ENCODE measurements at regions not wholly inside any gene's neighbourhood (a gene's known extent, or its start where the extent isn't known, plus 50 kb on each side); places are given as distances from the start of the nearest gene placed in this dataset.

DNA sequence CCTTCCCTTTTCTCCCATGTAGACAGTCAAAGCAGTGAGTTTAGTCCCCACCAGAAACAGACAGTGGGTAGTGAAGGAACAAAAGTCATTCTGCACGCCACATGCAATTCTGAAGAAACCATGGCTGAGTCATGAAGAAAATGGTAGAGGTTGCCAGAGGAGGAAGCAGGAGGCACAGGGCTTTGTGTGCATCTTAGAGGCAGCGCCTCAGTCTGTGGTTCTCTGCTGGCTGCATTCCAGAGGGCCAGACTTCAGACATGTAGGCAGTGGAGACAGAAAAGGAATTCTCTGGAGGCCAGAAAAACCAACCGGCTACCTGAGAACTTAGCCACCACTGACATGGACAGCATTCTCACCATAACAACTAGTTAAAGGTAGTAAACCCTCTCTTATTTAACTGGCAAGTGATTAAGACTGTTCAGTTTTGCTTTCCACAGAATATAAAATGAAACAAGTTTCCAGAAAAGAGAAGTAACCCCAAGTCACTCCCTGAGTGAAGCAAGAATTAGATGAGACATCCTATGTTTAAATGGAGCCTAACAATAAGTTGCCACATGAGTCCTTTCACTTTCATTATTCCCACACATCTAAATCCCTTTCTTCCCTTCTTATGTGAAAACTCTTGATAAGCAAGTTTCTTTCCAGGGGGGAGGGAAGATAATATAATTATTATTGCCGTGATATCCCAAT lies 556.1 kb downstream of the SOX6 start:
- WGBS (ENCODE audit: extremely low coverage, insufficient coverage, low lambda C conversion rate): no CpG with 5 or more reads among the region's 4 CpGs
- DNase-seq: peak; percentile 16
- Histone ChIP-seq H2BK5ac (ENCODE audit: low read length) (no peak overlapping the region), H2BK120ac (ENCODE audit: low read depth, low read length) (no peak overlapping the region), H3K79me1 (ENCODE audit: low read length) (no peaks in the 10 kb centered on the region), H3K27ac (ENCODE audit: low read depth, low read length) (no peak overlapping the region), H2BK15ac (replicated peaks; ENCODE audit: low read depth) (no peak overlapping the region), H4K8ac (ENCODE audit: low read depth, low read length) (no peak overlapping the region), H4K5ac (ENCODE audit: low read length) (no peak overlapping the region), H3K4ac (ENCODE audit: low read depth, low read length) (no peak overlapping the region), H3K23ac (ENCODE audit: low read length) (no peak overlapping the region), H3K36me3 (ENCODE audit: control insufficient read depth, insufficient read depth, low read length) (no peaks in the 10 kb centered on the region), H3K4me2 (ENCODE audit: low read length) (no peak overlapping the region), H3K56ac (ENCODE audit: low read length) (no peak overlapping the region), H3K4me3 (ENCODE audit: low read length) (no peak overlapping the region), H3K18ac (ENCODE audit: low read length) (no peak overlapping the region), H2AK5ac (ENCODE audit: low read length) (no peak overlapping the region), H3K4me1 (ENCODE audit: control insufficient read depth, low read depth, low read length) (no peaks in the 10 kb centered on the region), H3K27me3 (ENCODE audit: insufficient read depth, low read length, poor library complexity) (no peaks in the 10 kb centered on the region), H3K9ac (ENCODE audit: low read length) (no peak overlapping the region), H3K79me2 (ENCODE audit: control insufficient read depth, insufficient read depth, low read length) (no peaks in the 10 kb centered on the region)

DNA sequence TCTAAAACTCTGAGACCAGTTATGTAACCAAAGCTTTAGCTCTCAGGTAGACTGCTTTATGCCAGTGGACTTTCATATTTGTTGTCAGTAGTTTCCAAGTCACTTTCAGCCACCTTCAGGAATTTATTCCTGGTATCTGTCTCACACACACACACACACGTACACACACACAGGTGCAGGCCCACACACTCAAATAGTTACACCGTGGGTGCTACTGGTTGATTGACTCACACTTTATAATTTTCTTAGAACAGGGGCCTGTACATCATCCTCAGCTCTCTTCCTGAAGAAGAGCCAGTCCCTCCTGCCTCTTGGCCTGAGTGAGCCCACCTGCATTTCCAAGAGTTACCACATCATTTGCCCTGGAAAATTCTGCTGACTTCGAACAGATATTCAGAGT lies 555.2 kb downstream of the SOX6 start:
- no peak overlapping the region for H4K5ac ChIP-seq (ENCODE audit: low read length)
- no peak for DNase-seq
- H2BK120ac ChIP-seq (ENCODE audit: low read depth, low read length): no peak overlapping the region
- no peak overlapping the region for H3K9ac ChIP-seq (ENCODE audit: low read length)
- no peak overlapping the region for H4K8ac ChIP-seq (ENCODE audit: low read depth, low read length)
- H3K27ac ChIP-seq (ENCODE audit: low read depth, low read length): no peak overlapping the region
- no peak overlapping the region for H2BK5ac ChIP-seq (ENCODE audit: low read length)
- H3K79me2 ChIP-seq (ENCODE audit: control insufficient read depth, insufficient read depth, low read length): no peaks in the 10 kb centered on the region
- no peak overlapping the region for H3K4ac ChIP-seq (ENCODE audit: low read depth, low read length)
- H2AK5ac ChIP-seq (ENCODE audit: low read length): no peak overlapping the region
- H3K18ac ChIP-seq (ENCODE audit: low read length): peak overlapping the region; percentile 12
- no CpG with 5 or more reads among the region's 3 CpGs for WGBS (ENCODE audit: extremely low coverage, insufficient coverage, low lambda C conversion rate)
- H3K4me2 ChIP-seq (ENCODE audit: low read length): no peak overlapping the region
- no peaks in the 10 kb centered on the region for H3K36me3 ChIP-seq (ENCODE audit: control insufficient read depth, insufficient read depth, low read length)
- no peak overlapping the region for H3K56ac ChIP-seq (ENCODE audit: low read length)
- H2BK15ac ChIP-seq (replicated peaks; ENCODE audit: low read depth): no peak overlapping the region
- no peaks in the 10 kb centered on the region for H3K27me3 ChIP-seq (ENCODE audit: insufficient read depth, low read length, poor library complexity)
- no peak overlapping the region for H3K4me3 ChIP-seq (ENCODE audit: low read length)
- no peak overlapping the region for H3K23ac ChIP-seq (ENCODE audit: low read length)
- no peaks in the 10 kb centered on the region for H3K79me1 ChIP-seq (ENCODE audit: low read length)
- no peaks in the 10 kb centered on the region for H3K4me1 ChIP-seq (ENCODE audit: control insufficient read depth, low read depth, low read length)

DNA sequence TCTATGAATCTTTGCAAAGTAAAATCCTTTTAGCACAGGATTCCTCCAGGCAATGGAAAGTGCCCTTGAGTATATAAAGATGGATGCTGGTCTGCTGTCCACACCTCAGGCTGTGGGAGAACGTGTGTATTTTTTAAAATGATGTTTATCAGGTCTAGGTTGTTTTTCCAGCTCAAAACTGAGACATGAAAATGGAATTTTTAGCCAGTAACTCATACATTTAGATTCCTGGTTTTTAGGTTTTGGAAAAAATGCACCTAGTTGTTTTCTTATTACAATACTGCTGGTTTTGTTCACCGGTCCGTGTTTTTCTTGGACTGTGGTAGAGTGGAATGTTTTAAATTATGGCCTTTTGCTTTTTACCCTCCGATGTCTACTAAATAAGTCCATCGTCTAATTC lies 554.7 kb downstream of the SOX6 start:
- Histone ChIP-seq H2BK15ac (replicated peaks; ENCODE audit: low read depth) (no peak overlapping the region), H2BK5ac (ENCODE audit: low read length) (no peak overlapping the region), H3K4ac (ENCODE audit: low read depth, low read length) (no peak overlapping the region), H3K4me1 (ENCODE audit: control insufficient read depth, low read depth, low read length) (no peaks in the 10 kb centered on the region), H3K18ac (ENCODE audit: low read length) (no peak overlapping the region), H3K4me2 (ENCODE audit: low read length) (no peak overlapping the region), H3K9ac (ENCODE audit: low read length) (no peak overlapping the region), H3K56ac (ENCODE audit: low read length) (no peak overlapping the region), H3K79me1 (ENCODE audit: low read length) (no peaks in the 10 kb centered on the region), H2BK120ac (ENCODE audit: low read depth, low read length) (no peak overlapping the region), H2AK5ac (ENCODE audit: low read length) (no peak overlapping the region), H3K23ac (ENCODE audit: low read length) (no peak overlapping the region), H3K27ac (ENCODE audit: low read depth, low read length) (no peak overlapping the region), H3K4me3 (ENCODE audit: low read length) (no peak overlapping the region), H3K27me3 (ENCODE audit: insufficient read depth, low read length, poor library complexity) (no peaks in the 10 kb centered on the region), H3K79me2 (ENCODE audit: control insufficient read depth, insufficient read depth, low read length) (no peaks in the 10 kb centered on the region), H3K36me3 (ENCODE audit: control insufficient read depth, insufficient read depth, low read length) (no peaks in the 10 kb centered on the region), H4K8ac (ENCODE audit: low read depth, low read length) (no peak overlapping the region), H4K5ac (ENCODE audit: low read length) (no peak overlapping the region)
- DNase-seq: no peak
- WGBS (ENCODE audit: extremely low coverage, insufficient coverage, low lambda C conversion rate): no CpG with 5 or more reads among the region's 5 CpGs

DNA sequence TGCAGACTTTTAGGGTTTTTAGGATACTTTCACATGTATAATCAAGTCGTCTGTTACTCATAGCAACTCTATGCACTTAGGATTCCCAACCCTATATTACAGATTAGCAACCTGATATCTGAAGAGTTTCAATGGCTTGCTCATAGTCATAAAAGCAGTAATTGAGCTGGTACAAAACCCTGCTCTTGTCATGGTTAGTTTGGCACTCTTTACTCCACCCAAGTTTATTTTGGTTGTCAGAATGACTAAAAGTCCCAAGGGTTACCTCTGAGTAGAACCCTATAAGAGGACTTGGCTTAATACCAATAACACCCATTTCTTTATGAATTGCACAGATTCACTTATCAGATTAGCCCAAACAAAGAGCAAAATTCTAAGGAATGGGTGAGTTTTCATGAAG lies 550.6 kb downstream of the SOX6 start:
- no peak overlapping the region for H4K5ac ChIP-seq (ENCODE audit: low read length)
- H4K8ac ChIP-seq (ENCODE audit: low read depth, low read length): no peak overlapping the region

DNA sequence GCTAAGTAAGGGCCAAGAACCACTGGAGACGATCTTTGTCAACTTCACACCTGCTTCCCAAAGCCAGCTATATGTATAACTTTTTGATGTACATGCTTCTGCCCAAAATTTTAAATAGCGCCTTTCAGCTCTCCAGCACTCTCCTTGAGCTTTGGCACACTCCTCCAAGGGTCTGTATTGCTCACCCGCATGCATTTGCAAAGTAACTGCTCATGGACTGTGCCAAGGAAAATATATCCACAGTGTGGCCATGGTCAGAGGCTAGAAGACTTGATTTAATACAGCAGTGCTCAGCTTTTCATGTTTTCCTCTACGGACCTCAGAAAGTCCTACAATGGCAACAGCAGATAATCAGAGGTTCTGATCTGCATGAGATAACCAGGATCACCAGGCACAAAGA lies 550.1 kb downstream of the SOX6 start:
- H2BK15ac ChIP-seq (replicated peaks; ENCODE audit: low read depth): no peak overlapping the region
- H4K5ac ChIP-seq (ENCODE audit: low read length): no peak overlapping the region
- no CpG with 5 or more reads among the region's 4 CpGs for WGBS (ENCODE audit: extremely low coverage, insufficient coverage, low lambda C conversion rate)
- peak overlapping the region; percentile 25 for H3K18ac ChIP-seq (ENCODE audit: low read length)
- H3K4ac ChIP-seq (ENCODE audit: low read depth, low read length): no peak overlapping the region
- no peaks in the 10 kb centered on the region for H3K79me2 ChIP-seq (ENCODE audit: control insufficient read depth, insufficient read depth, low read length)
- H3K27ac ChIP-seq (ENCODE audit: low read depth, low read length): no peak overlapping the region
- H4K8ac ChIP-seq (ENCODE audit: low read depth, low read length): no peak overlapping the region
- H3K36me3 ChIP-seq (ENCODE audit: control insufficient read depth, insufficient read depth, low read length): no peaks in the 10 kb centered on the region
- H3K56ac ChIP-seq (ENCODE audit: low read length): no peak overlapping the region
- no peak overlapping the region for H3K23ac ChIP-seq (ENCODE audit: low read length)
- no peaks in the 10 kb centered on the region for H3K79me1 ChIP-seq (ENCODE audit: low read length)
- no peak overlapping the region for H3K9ac ChIP-seq (ENCODE audit: low read length)
- DNase-seq: no peak
- H2BK5ac ChIP-seq (ENCODE audit: low read length): no peak overlapping the region
- H2BK120ac ChIP-seq (ENCODE audit: low read depth, low read length): no peak overlapping the region
- H3K4me2 ChIP-seq (ENCODE audit: low read length): no peak overlapping the region
- H2AK5ac ChIP-seq (ENCODE audit: low read length): no peak overlapping the region
- H3K4me1 ChIP-seq (ENCODE audit: control insufficient read depth, low read depth, low read length): peaks cover 6% of the 10 kb centered on the region
- no peaks in the 10 kb centered on the region for H3K27me3 ChIP-seq (ENCODE audit: insufficient read depth, low read length, poor library complexity)
- no peak overlapping the region for H3K4me3 ChIP-seq (ENCODE audit: low read length)

More for the DNA sequence above, 550.6 kb downstream of the SOX6 start:
- no peaks in the 10 kb centered on the region for H3K79me2 ChIP-seq (ENCODE audit: control insufficient read depth, insufficient read depth, low read length)
- H3K18ac ChIP-seq (ENCODE audit: low read length): no peak overlapping the region
- H2AK5ac ChIP-seq (ENCODE audit: low read length): no peak overlapping the region
- H3K4me2 ChIP-seq (ENCODE audit: low read length): no peak overlapping the region
- peaks cover 6% of the 10 kb centered on the region for H3K4me1 ChIP-seq (ENCODE audit: control insufficient read depth, low read depth, low read length)
- H3K9ac ChIP-seq (ENCODE audit: low read length): no peak overlapping the region
- H3K4ac ChIP-seq (ENCODE audit: low read depth, low read length): no peak overlapping the region
- H3K56ac ChIP-seq (ENCODE audit: low read length): no peak overlapping the region
- DNase-seq: no peak
- H2BK5ac ChIP-seq (ENCODE audit: low read length): no peak overlapping the region
- no peak overlapping the region for H2BK15ac ChIP-seq (replicated peaks; ENCODE audit: low read depth)
- no peaks in the 10 kb centered on the region for H3K36me3 ChIP-seq (ENCODE audit: control insufficient read depth, insufficient read depth, low read length)
- H3K4me3 ChIP-seq (ENCODE audit: low read length): no peak overlapping the region
- no peaks in the 10 kb centered on the region for H3K27me3 ChIP-seq (ENCODE audit: insufficient read depth, low read length, poor library complexity)
- H3K27ac ChIP-seq (ENCODE audit: low read depth, low read length): no peak overlapping the region
- no peak overlapping the region for H3K23ac ChIP-seq (ENCODE audit: low read length)
- H2BK120ac ChIP-seq (ENCODE audit: low read depth, low read length): no peak overlapping the region
- H3K79me1 ChIP-seq (ENCODE audit: low read length): no peaks in the 10 kb centered on the region
- WGBS (ENCODE audit: extremely low coverage, insufficient coverage, low lambda C conversion rate): no CpG with 5 or more reads among the region's 1 CpG

DNA sequence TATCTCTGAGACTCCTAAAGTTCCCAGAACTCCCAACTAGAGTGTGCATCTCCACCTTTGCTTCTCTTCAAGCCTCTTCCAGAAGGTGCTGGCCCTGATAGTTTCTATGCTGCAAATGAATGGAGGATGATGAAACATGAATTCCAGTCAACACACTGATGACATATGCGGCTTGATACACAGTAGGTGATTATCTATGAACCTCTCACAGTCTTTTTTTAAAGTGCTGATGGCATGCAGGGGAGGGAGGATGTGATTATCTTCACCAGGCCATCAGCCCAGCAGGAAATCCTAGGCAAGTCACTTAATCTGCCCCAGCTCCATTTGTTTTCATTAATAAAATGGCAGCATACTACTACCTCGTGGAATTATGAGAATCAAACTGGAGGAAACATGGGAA lies 548.5 kb downstream of the SOX6 start:
- H2BK5ac ChIP-seq (ENCODE audit: low read length): no peak overlapping the region
- no peak overlapping the region for H3K4me3 ChIP-seq (ENCODE audit: low read length)
- no peak overlapping the region for H4K5ac ChIP-seq (ENCODE audit: low read length)
- H3K9ac ChIP-seq (ENCODE audit: low read length): no peak overlapping the region
- H3K4me1 ChIP-seq (ENCODE audit: control insufficient read depth, low read depth, low read length): peaks cover 6% of the 10 kb centered on the region
- no peaks in the 10 kb centered on the region for H3K27me3 ChIP-seq (ENCODE audit: insufficient read depth, low read length, poor library complexity)
- no peak overlapping the region for H3K18ac ChIP-seq (ENCODE audit: low read length)
- H2BK120ac ChIP-seq (ENCODE audit: low read depth, low read length): no peak overlapping the region
- H3K79me1 ChIP-seq (ENCODE audit: low read length): no peaks in the 10 kb centered on the region
- no peak overlapping the region for H2AK5ac ChIP-seq (ENCODE audit: low read length)
- H3K23ac ChIP-seq (ENCODE audit: low read length): no peak overlapping the region
- no CpG with 5 or more reads among the region's 2 CpGs for WGBS (ENCODE audit: extremely low coverage, insufficient coverage, low lambda C conversion rate)
- H3K27ac ChIP-seq (ENCODE audit: low read depth, low read length): no peak overlapping the region
- no peak overlapping the region for H4K8ac ChIP-seq (ENCODE audit: low read depth, low read length)
- no peaks in the 10 kb centered on the region for H3K36me3 ChIP-seq (ENCODE audit: control insufficient read depth, insufficient read depth, low read length)
- no peaks in the 10 kb centered on the region for H3K79me2 ChIP-seq (ENCODE audit: control insufficient read depth, insufficient read depth, low read length)
- no peak overlapping the region for H3K4me2 ChIP-seq (ENCODE audit: low read length)
- no peak overlapping the region for H3K56ac ChIP-seq (ENCODE audit: low read length)
- H3K4ac ChIP-seq (ENCODE audit: low read depth, low read length): no peak overlapping the region
- no peak overlapping the region for H2BK15ac ChIP-seq (replicated peaks; ENCODE audit: low read depth)
- DNase-seq: peak; percentile 69
